ENCODE measurements at regions not wholly inside any gene's neighbourhood (a gene's known extent, or its start where the extent isn't known, plus 50 kb on each side); places are given as distances from the start of the nearest gene placed in this dataset.

DNA sequence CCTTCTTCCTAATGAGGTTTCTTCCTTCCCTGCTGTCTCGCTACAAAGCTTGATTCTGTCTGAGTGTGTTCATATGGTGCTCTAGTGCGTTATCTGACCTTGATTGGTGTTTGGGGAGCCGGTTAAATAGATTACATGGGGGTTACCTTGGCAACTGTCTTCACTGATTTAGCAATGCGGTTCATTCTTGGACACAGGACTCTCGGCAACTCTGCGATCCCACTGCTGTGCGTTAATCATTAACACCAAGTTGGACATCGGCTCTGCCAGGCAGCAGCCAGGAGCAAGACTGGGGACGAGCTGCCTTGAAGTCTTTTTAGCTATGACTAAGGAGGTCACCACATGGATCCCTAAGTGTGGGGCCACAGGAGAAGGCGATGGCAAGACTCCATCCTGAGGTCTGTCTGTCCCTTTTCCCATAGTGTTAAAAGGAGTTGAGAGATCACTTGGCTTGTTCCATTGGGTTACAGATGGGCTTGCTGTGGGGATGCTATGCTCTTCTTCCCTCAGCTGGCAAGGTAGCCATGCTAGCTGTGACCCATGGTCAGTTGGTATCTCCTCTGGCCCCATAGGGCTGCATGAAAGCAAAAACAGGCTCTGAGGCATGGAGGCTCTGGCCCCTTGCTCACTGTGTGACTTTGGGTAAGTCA, 93.4 kb upstream of the MAMLD1 start:
- no peak for TF ChIP-seq TEAD4 (IDR thresholded peaks at IDR 0.05)
- TF ChIP-seq RAD21 (IDR thresholded peaks at IDR 0.05; ENCODE audit: low read depth): no peak
- TF ChIP-seq YY1 (IDR thresholded peaks at IDR 0.05; ENCODE audit: low read depth): no peak
- TF ChIP-seq, protein P1, sequence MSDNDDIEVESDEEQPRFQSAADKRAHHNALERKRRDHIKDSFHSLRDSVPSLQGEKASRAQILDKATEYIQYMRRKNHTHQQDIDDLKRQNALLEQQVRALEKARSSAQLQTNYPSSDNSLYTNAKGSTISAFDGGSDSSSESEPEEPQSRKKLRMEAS (IDR thresholded peaks at IDR 0.05): no peak
- no peak for TF ChIP-seq EP300 (IDR thresholded peaks at IDR 0.05; ENCODE audit: borderline replicate concordance)
- no peak for TF ChIP-seq TAF1 (IDR thresholded peaks at IDR 0.05; ENCODE audit: low read depth)
- no peak for TF ChIP-seq ZBTB7A (IDR thresholded peaks at IDR 0.05; ENCODE audit: low read depth)
- no peak for TF ChIP-seq NFIC (IDR thresholded peaks at IDR 0.05)
- no peak for TF ChIP-seq CEBPB (IDR thresholded peaks at IDR 0.05)

Measured in Ishikawa (cell line).